HUES48 (cell line): ENCODE measurements at regions not wholly inside any gene's neighbourhood (a gene's known extent, or its start where the extent isn't known, plus 50 kb on each side); places are given as distances from the start of the nearest gene placed in this dataset.

Source experiments
- H3K27ac ChIP-seq: one replicate; pipeline ENCODE4 v1.7.0; 2013; ENCODE audit warnings: low read depth, low read length, inconsistent platforms
- H3K27me3 ChIP-seq: 2 replicates; pipeline ENCODE4 v1.6.1; 2013; ENCODE audit warnings: mild to moderate bottlenecking, low read length; ENCODE audit not compliant: control insufficient read depth, insufficient read depth
- H3K36me3 ChIP-seq: 2 replicates; pipeline ENCODE4 v1.6.1; 2013; ENCODE audit warnings: low read length; ENCODE audit not compliant: control insufficient read depth, insufficient read depth
- H3K4me1 ChIP-seq: 2 replicates; pipeline ENCODE4 v1.6.1; 2013; ENCODE audit warnings: mild to moderate bottlenecking, low read length; ENCODE audit not compliant: control insufficient read depth, insufficient read depth
- H3K4me3 ChIP-seq: 2 replicates; pipeline ENCODE4 v1.5.1; 2013; ENCODE audit warnings: mild to moderate bottlenecking, low read depth, low read length
- H3K9ac ChIP-seq: 2 replicates; pipeline ENCODE4 v1.6.1; 2013; ENCODE audit warnings: mild to moderate bottlenecking, low read depth, low read length, moderate library complexity
- H3K9me3 ChIP-seq: 2 replicates; pipeline ENCODE4 v1.6.1; 2013; ENCODE audit warnings: low read length; ENCODE audit not compliant: control insufficient read depth, insufficient read depth

DNA sequence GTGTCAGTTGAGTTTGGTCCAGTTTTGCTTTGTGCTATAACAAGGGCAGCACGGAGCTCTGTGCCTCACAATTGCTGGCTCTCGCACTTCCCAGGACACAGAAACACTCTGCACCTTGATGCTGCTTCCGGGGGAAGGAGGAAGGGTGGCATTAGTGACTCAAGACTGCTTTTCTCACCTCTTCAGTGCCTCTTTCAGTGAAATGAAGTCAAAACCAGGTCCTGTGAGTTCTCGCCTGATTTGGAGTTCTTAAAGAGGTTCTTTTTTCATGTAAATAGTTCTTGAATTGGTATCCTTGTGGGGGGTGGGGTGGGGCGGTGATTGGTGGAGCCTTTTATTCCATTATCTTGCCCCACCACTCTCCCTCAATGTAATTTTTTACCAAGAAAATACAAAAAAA lies 91.5 kb upstream of the MYT1L start:
- Histone ChIP-seq H3K9me3 (no peaks in the 10 kb centered on the region), H3K36me3 (no peaks in the 10 kb centered on the region), H3K4me1 (peaks cover 10% of the 10 kb centered on the region), H3K27me3 (no peaks in the 10 kb centered on the region), H3K9ac (no peak overlapping the region), H3K4me3 (no peak overlapping the region), H3K27ac (peak overlapping the region; percentile 58)

DNA sequence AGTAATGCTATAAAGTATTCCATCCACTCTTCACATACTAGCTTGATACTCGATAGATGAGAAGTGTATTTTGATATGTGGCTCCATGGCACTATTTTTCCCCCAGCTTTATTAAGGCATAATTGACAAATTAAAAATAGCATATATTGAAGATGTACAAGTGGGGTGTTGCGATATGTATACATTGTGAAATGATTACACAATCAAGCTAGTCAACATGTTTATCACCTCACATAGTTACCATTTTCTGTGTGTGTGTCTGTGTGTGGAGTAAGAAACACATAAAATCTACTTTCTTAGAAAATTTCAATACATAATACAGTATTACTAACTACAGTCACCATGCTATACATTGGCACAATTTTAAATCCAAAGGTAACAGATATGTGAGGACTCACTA lies 82.5 kb upstream of the MYT1L start:
- no peak overlapping the region for H3K9ac ChIP-seq
- no peak overlapping the region for H3K4me3 ChIP-seq
- H3K27ac ChIP-seq, result no peak overlapping the region
- no peaks in the 10 kb centered on the region for H3K9me3 ChIP-seq
- no peaks in the 10 kb centered on the region for H3K27me3 ChIP-seq
- H3K36me3 ChIP-seq, result no peaks in the 10 kb centered on the region
- no peaks in the 10 kb centered on the region for H3K4me1 ChIP-seq

- H3K27me3 ChIP-seq, result no peaks in the 10 kb centered on the region
- no peak overlapping the region for H3K27ac ChIP-seq
- no peak overlapping the region for H3K9ac ChIP-seq
- no peaks in the 10 kb centered on the region for H3K36me3 ChIP-seq
- H3K4me3 ChIP-seq, result no peak overlapping the region
- H3K9me3 ChIP-seq, result no peaks in the 10 kb centered on the region
- no peaks in the 10 kb centered on the region for H3K4me1 ChIP-seq
Observed at GRCh38 chr2:2410987-2411386, 79.9 kb upstream of the MYT1L start.

DNA sequence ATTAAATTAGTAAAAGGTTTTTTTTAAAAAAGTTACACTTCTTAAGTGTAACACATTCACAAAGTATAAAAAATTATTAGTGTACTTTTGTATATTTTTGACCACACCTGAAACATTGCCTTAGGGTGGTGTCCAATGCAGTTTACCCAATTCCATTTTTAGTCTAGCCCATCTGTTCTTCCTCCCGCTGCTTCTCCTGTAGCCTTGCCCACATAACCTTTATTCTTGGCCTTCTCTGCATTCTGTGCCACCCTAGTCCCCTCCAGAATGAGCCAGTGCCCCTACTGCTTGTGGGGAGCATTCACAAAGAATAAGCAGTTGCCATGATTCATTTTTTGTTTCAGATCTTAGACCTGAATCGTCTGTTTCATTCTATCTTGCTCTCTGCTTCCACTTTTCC lies 78.4 kb upstream of the MYT1L start:
- Histone ChIP-seq H3K27me3 (no peaks in the 10 kb centered on the region), H3K4me1 (no peaks in the 10 kb centered on the region), H3K36me3 (no peaks in the 10 kb centered on the region), H3K9ac (no peak overlapping the region), H3K9me3 (peaks cover 3% of the 10 kb centered on the region; the same call in 1 of the 2 replicates), H3K27ac (no peak overlapping the region), H3K4me3 (no peak overlapping the region)

DNA sequence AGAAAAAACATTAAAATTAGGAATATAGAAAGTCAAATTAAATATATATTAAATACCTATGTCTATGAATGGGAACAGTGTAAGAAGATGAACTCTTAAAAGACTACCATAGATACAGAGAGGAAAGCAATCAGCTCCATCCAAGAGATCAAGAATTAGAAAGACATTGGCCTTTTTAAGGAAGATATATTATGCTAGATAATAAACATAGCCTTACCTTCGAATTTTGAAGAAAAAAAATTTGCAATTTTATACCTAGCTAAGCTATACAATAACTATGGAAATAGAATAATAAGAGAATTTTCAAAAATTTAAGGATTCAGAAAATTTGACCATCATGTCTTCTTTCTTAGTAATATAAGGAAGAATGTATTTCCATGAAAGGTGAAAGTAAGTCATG lies 74.7 kb upstream of the MYT1L start:
- no peaks in the 10 kb centered on the region for H3K27me3 ChIP-seq
- H3K9ac ChIP-seq, result no peak overlapping the region
- no peak overlapping the region for H3K4me3 ChIP-seq
- H3K9me3 ChIP-seq, result peaks cover 3% of the 10 kb centered on the region; the same call in 1 of the 2 replicates
- H3K36me3 ChIP-seq, result no peaks in the 10 kb centered on the region
- no peaks in the 10 kb centered on the region for H3K4me1 ChIP-seq
- H3K27ac ChIP-seq, result no peak overlapping the region

- no peak overlapping the region for H3K27ac ChIP-seq
- no peak overlapping the region for H3K9ac ChIP-seq
- H3K4me1 ChIP-seq, result no peaks in the 10 kb centered on the region
- H3K27me3 ChIP-seq, result no peaks in the 10 kb centered on the region
- no peaks in the 10 kb centered on the region for H3K36me3 ChIP-seq
- H3K9me3 ChIP-seq, result 0 out of 2 replicates have a peak, but pooled peaks cover 2% of the 10 kb centered on the region
- no peak overlapping the region for H3K4me3 ChIP-seq
Observed at GRCh38 chr2:2400286-2401038, 69.4 kb upstream of the MYT1L start.

GRCh38 chr2:2399396-2399795 lies 68.3 kb upstream of the MYT1L start:
- Histone ChIP-seq H3K27ac (no peak overlapping the region), H3K4me3 (no peak overlapping the region), H3K36me3 (no peaks in the 10 kb centered on the region), H3K27me3 (no peaks in the 10 kb centered on the region), H3K9me3 (no peaks in the 10 kb centered on the region), H3K4me1 (no peaks in the 10 kb centered on the region), H3K9ac (no peak overlapping the region)

DNA sequence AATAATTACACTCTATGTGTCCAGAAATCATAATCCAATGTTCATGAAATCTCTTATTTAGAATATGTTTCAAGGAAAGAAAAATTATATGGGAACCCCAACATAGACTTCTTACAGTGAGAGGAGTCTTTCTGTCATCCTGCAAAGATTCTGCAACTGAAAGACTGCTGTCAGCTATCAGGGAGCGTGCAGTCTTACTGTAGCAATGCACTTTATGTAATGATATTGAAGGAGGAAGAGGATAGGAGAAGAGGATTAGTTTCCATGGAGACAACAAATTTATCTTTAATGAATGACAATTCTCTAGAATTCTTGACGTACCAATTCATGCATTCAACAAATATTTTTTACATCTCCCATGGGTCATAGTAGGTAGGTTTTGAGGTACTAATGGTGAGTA lies 61.3 kb upstream of the MYT1L start:
- Histone ChIP-seq H3K36me3 (no peaks in the 10 kb centered on the region), H3K9me3 (peaks cover 7% of the 10 kb centered on the region), H3K4me3 (no peak overlapping the region), H3K27me3 (no peaks in the 10 kb centered on the region), H3K4me1 (0 out of 2 replicates have a peak, but pooled peaks cover 3% of the 10 kb centered on the region), H3K9ac (no peak overlapping the region), H3K27ac (no peak overlapping the region)

- Histone ChIP-seq H3K36me3 (no peaks in the 10 kb centered on the region), H3K9ac (no peak overlapping the region), H3K4me3 (no peak overlapping the region), H3K9me3 (peaks cover 7% of the 10 kb centered on the region), H3K27me3 (no peaks in the 10 kb centered on the region), H3K27ac (peak overlapping the region; percentile 66), H3K4me1 (0 out of 2 replicates have a peak, but pooled peaks cover 3% of the 10 kb centered on the region)
Observed at GRCh38 chr2:2389215-2389614, 58.1 kb upstream of the MYT1L start.
